CD4-positive, alpha-beta T cell (primary cell): ENCODE measurements at regions not wholly inside any gene's neighbourhood (a gene's known extent, or its start where the extent isn't known, plus 50 kb on each side); places are given as distances from the start of the nearest gene placed in this dataset.

ENCODE experiments used
- ATAC-seq: fragments of 200-7000 bp; cut with Tn5 transposase; one replicate; pipeline ENCODE4 v1.10.0; 2022; ENCODE audit warnings: mild to moderate bottlenecking; ENCODE audit not compliant: poor library complexity
- CTCF ChIA-PET: fragments of 350-600 bp; sonication (Branson Sonifier 250); formaldehyde crosslinking; loops from one replicate; lab custom pipeline; 2021; ENCODE audit warnings: antibody characterized with exemption, inconsistent platforms; lab: Charles Lee
- POLR2A ChIA-PET: fragments of 350-600 bp; sonication (Branson Sonifier 250); formaldehyde crosslinking; loops from one replicate; lab custom pipeline; 2021; ENCODE audit warnings: antibody characterized with exemption, inconsistent platforms; lab: Charles Lee
- DNase-seq, 14 experiments: peaks; one replicate each; pipeline ENCODE4 v3.0.0-alpha.2; 2013 to 2020; ENCODE audit warnings: mixed read lengths in 2 of 14
- H3K27ac ChIP-seq, 2 donors: one replicate each; pipeline versions ENCODE4 v1.5.1 to v1.7.0; 2013; ENCODE audit warnings: low read length in 2 of 2, low read depth in 1 of 2, mild to moderate bottlenecking in 1 of 2
- H3K27me3 ChIP-seq, 2 experiments: 1 replicate in 1 of 2; 2 replicates in 1 of 2; pipeline versions ENCODE4 v1.6.1 to v1.7.0; 2013; ENCODE audit warnings: low read length in 2 of 2, control low read depth in 1 of 2, mild to moderate bottlenecking in 1 of 2, moderate library complexity in 1 of 2; ENCODE audit not compliant: insufficient read depth in 2 of 2, control insufficient read depth in 1 of 2
- H3K36me3 ChIP-seq: one replicate; pipeline ENCODE4 v1.6.1; 2013; ENCODE audit warnings: low read length, control low read depth; ENCODE audit not compliant: insufficient read depth
- H3K4me1 ChIP-seq: one replicate; pipeline ENCODE4 v1.6.1; 2013; ENCODE audit warnings: low read length, control low read depth; ENCODE audit not compliant: insufficient read depth
- H3K4me3 ChIP-seq: one replicate; pipeline ENCODE4 v1.5.1; 2013; ENCODE audit warnings: mild to moderate bottlenecking, low read length, moderate library complexity
- H3K9me3 ChIP-seq, 2 experiments: 1 replicate in 1 of 2; 2 replicates in 1 of 2; pipeline versions ENCODE4 v1.6.1 to v1.7.0; 2013; ENCODE audit warnings: low read length in 2 of 2, mild to moderate bottlenecking in 2 of 2, control low read depth in 1 of 2, moderate library complexity in 1 of 2; ENCODE audit not compliant: control insufficient read depth in 1 of 2, insufficient read depth in 1 of 2
- H3K27ac Mint-ChIP-seq: one replicate; pipeline ENCODE4 v1.8.0; 2020; ENCODE audit warnings: mixed read lengths
- H3K27me3 Mint-ChIP-seq: one replicate; pipeline ENCODE4 v1.8.0; 2021; ENCODE audit warnings: mixed read lengths
- H3K36me3 Mint-ChIP-seq: one replicate; pipeline ENCODE4 v1.8.0; 2021; ENCODE audit warnings: low read depth, mixed read lengths
- H3K4me1 Mint-ChIP-seq: one replicate; pipeline ENCODE4 v1.8.0; 2021; ENCODE audit warnings: low read depth, mixed read lengths
- H3K4me3 Mint-ChIP-seq: one replicate; pipeline ENCODE4 v1.8.0; 2020; ENCODE audit warnings: mild to moderate bottlenecking, mixed read lengths
- H3K9me3 Mint-ChIP-seq: one replicate; pipeline ENCODE4 v1.8.0; 2020; ENCODE audit warnings: mixed read lengths
- CTCF ChIP-seq: fragments of 200-600 bp; IDR thresholded peaks from one replicate; pipeline ENCODE4 v1.8.0; 2022; ENCODE audit warnings: antibody characterized with exemption, mild to moderate bottlenecking
- intact Hi-C, 2 experiments: fragments of 100-400 bp; cut with DNase I in 1 of 2; cut with micrococcal nuclease in 1 of 2; formaldehyde crosslinking; loops; one replicate each; pipeline versions ENCODE4 v1.15.1 to v1.9.0; 2023 to 2025; cut with DNase I, micrococcal nuclease

- TF ChIP-seq CTCF: no peak
- Histone ChIP-seq H3K27me3 (no peaks in the 10 kb centered on the region), H3K27ac (no peak overlapping the region), H3K9me3 (no peaks in the 10 kb centered on the region), H3K36me3 (no peaks in the 10 kb centered on the region), H3K4me3 (no peak overlapping the region), H3K4me1 (no peaks in the 10 kb centered on the region)
- Mint-ChIP-seq H3K4me3 (no peak overlapping the region), H3K36me3 (no peaks in the 10 kb centered on the region), H3K9me3 (no peaks in the 10 kb centered on the region), H3K27ac (no peak overlapping the region), H3K27me3 (no peaks in the 10 kb centered on the region), H3K4me1 (no peaks in the 10 kb centered on the region)
- no peak for DNase-seq
- no peak for ATAC-seq
- ChIA-PET POLR2A (no interaction called here), CTCF (no interaction called here)
- intact Hi-C loops: no loop called here
These were observed 149.3 kb downstream of the TGFB2 start for GRCh38 chr1:218494449-218494852.

GRCh38 chr1:218495931-218496330 is 150.8 kb downstream of the TGFB2 start:
- H3K4me3 ChIP-seq: no peak overlapping the region
- ChIA-PET CTCF (no interaction called here), POLR2A (no interaction called here)
- no peak for ATAC-seq
- no peaks in the 10 kb centered on the region for H3K9me3 ChIP-seq
- intact Hi-C loops: no loop called here
- H3K9me3 Mint-ChIP-seq: no peaks in the 10 kb centered on the region
- H3K27ac ChIP-seq: no peak overlapping the region
- H3K27me3 ChIP-seq: no peaks in the 10 kb centered on the region
- no peak for TF ChIP-seq CTCF
- no peak for DNase-seq
- H3K4me1 ChIP-seq: no peaks in the 10 kb centered on the region
- no peaks in the 10 kb centered on the region for H3K36me3 Mint-ChIP-seq
- H3K4me1 Mint-ChIP-seq: no peaks in the 10 kb centered on the region
- H3K27ac Mint-ChIP-seq: no peak overlapping the region
- H3K4me3 Mint-ChIP-seq: no peak overlapping the region
- H3K36me3 ChIP-seq: no peaks in the 10 kb centered on the region
- H3K27me3 Mint-ChIP-seq: peaks cover 7% of the 10 kb centered on the region

- H3K4me3 Mint-ChIP-seq: no peak overlapping the region
These were observed 151.4 kb downstream of the TGFB2 start for GRCh38 chr1:218496561-218496960.

More at GRCh38 chr1:218496561-218496960, 151.4 kb downstream of the TGFB2 start:
- ChIA-PET CTCF (no interaction called here), POLR2A (no interaction called here)
- H3K27me3 ChIP-seq: no peaks in the 10 kb centered on the region
- no peaks in the 10 kb centered on the region for H3K9me3 ChIP-seq
- no peak for ATAC-seq
- peaks cover 9% of the 10 kb centered on the region for H3K27me3 Mint-ChIP-seq
- H3K4me1 Mint-ChIP-seq: no peaks in the 10 kb centered on the region
- no peak overlapping the region for H3K4me3 ChIP-seq
- H3K36me3 Mint-ChIP-seq: no peaks in the 10 kb centered on the region
- no peak for DNase-seq
- no peaks in the 10 kb centered on the region for H3K9me3 Mint-ChIP-seq
- no peaks in the 10 kb centered on the region for H3K4me1 ChIP-seq
- H3K36me3 ChIP-seq: no peaks in the 10 kb centered on the region
- no peak overlapping the region for H3K27ac Mint-ChIP-seq
- H3K27ac ChIP-seq: no peak overlapping the region
- TF ChIP-seq CTCF: no peak
- intact Hi-C loops: no loop called here
